GM23338 (cell line): ENCODE measurements at regions not wholly inside any gene's neighbourhood (a gene's known extent, or its start where the extent isn't known, plus 50 kb on each side); places are given as distances from the start of the nearest gene placed in this dataset.
A peak's percentile ranks its signal among the peaks of the same experiment; 100 is the strongest.

ENCODE experiments used
- ATAC-seq: fragments of 200-7000 bp; cut with Tn5 transposase; 3 replicates; pipeline ENCODE4 v1.9.1; 2020
- DNase-seq: peaks from one replicate; pipeline ENCODE4 v3.0.0-alpha.2; 2015; ENCODE audit warnings: low spot score
- H2AFZ ChIP-seq: fragments of 200-600 bp; sonication (generic); 2 replicates; pipeline ENCODE4 v1.8.0; 2016; ENCODE audit warnings: antibody characterized with exemption, mild to moderate bottlenecking, moderate library complexity
- H3F3A ChIP-seq: fragments of 200-600 bp; sonication (generic); replicated peaks from 2 replicates; pipeline ENCODE4 v1.8.0; 2017; ENCODE audit warnings: antibody characterized with exemption, mixed run types, low read depth
- H3K27ac ChIP-seq: fragments of 200-600 bp; sonication (generic); 2 replicates; pipeline ENCODE4 v1.6.1; 2016; ENCODE audit warnings: low read depth
- H3K27me3 ChIP-seq: fragments of 200-600 bp; sonication (generic); 2 replicates; pipeline ENCODE4 v1.8.0; 2016; ENCODE audit warnings: mild to moderate bottlenecking, mixed run types, moderate library complexity; ENCODE audit not compliant: insufficient read depth
- H3K36me3 ChIP-seq: fragments of 200-600 bp; sonication (generic); 2 replicates; pipeline ENCODE4 v1.8.0; 2016; ENCODE audit warnings: mild to moderate bottlenecking; ENCODE audit not compliant: insufficient read depth
- H3K4me1 ChIP-seq: fragments of 200-600 bp; sonication (generic); 2 replicates; pipeline ENCODE4 v1.8.0; 2016; ENCODE audit warnings: mild to moderate bottlenecking, moderate library complexity; ENCODE audit not compliant: insufficient read depth
- H3K4me2 ChIP-seq: fragments of 200-600 bp; sonication (generic); 2 replicates; pipeline ENCODE4 v1.7.1; 2017; ENCODE audit warnings: mixed run types
- H3K4me3 ChIP-seq: fragments of 200-600 bp; sonication (generic); 2 replicates; pipeline ENCODE4 v1.6.1; 2016; ENCODE audit warnings: mixed run types
- H3K79me2 ChIP-seq: fragments of 200-600 bp; sonication (generic); replicated peaks from 2 replicates; pipeline ENCODE4 v1.8.0; 2017; ENCODE audit warnings: mild to moderate bottlenecking; ENCODE audit not compliant: insufficient read depth
- H3K9me2 ChIP-seq: fragments of 200-600 bp; sonication (generic); 2 replicates; pipeline ENCODE4 v1.8.0; 2017; ENCODE audit not compliant: insufficient read depth
- H4K20me1 ChIP-seq: fragments of 200-600 bp; sonication (generic); replicated peaks from 2 replicates; pipeline ENCODE4 v1.8.0; 2017; ENCODE audit warnings: mild to moderate bottlenecking; ENCODE audit not compliant: insufficient read depth
- H3K27ac Mint-ChIP-seq: 2 replicates; pipeline ENCODE4 v1.8.0; 2020; ENCODE audit warnings: inconsistent platforms, mild to moderate bottlenecking, moderate library complexity, mixed read lengths
- H3K27me3 Mint-ChIP-seq: 3 replicates; pipeline ENCODE4 v1.8.0; 2022; ENCODE audit warnings: low read depth, mild to moderate bottlenecking, moderate library complexity, mixed read lengths, inconsistent platforms; ENCODE audit not compliant: insufficient read depth, poor library complexity
- H3K36me3 Mint-ChIP-seq: 3 replicates; pipeline ENCODE4 v1.8.0; 2021; ENCODE audit warnings: low read depth, mild to moderate bottlenecking, inconsistent platforms, moderate library complexity, mixed read lengths
- H3K4me1 Mint-ChIP-seq: 3 replicates; pipeline ENCODE4 v1.8.0; 2020; ENCODE audit warnings: mild to moderate bottlenecking, inconsistent platforms, mixed read lengths
- H3K4me3 Mint-ChIP-seq: 3 replicates; pipeline ENCODE4 v1.8.0; 2021; ENCODE audit warnings: moderate library complexity, mild to moderate bottlenecking, inconsistent platforms, mixed read lengths
- H3K9me3 Mint-ChIP-seq: 3 replicates; pipeline ENCODE4 v1.8.0; 2020; ENCODE audit warnings: moderate library complexity, mild to moderate bottlenecking, inconsistent platforms, mixed read lengths
- CREB1 ChIP-seq: fragments of 250-450 bp; sonication (Bioruptor Pico); IDR thresholded peaks from 2 replicates; pipeline ENCODE4 v1.5.0; 2020; ENCODE audit warnings: low read depth, mild to moderate bottlenecking, moderate library complexity
- CTCF ChIP-seq, 2 experiments: fragments of 200-600 bp in 1 of 2; sonication (generic) in 1 of 2; conservative IDR thresholded peaks; 2 replicates each; pipeline versions ENCODE4 v1.5.1 to v1.6.1; 2016 to 2017; ENCODE audit warnings: antibody characterized with exemption in 2 of 2, low read depth in 2 of 2, mild to moderate bottlenecking in 2 of 2, moderate library complexity in 1 of 2
- ETS1 ChIP-seq: IDR thresholded peaks from 2 replicates; pipeline ENCODE4 v1.6.1; 2016; ENCODE audit warnings: antibody characterized with exemption
- EZH2 ChIP-seq: fragments of 200-600 bp; sonication (generic); IDR thresholded peaks from one replicate; pipeline ENCODE4 v1.8.0; 2017; ENCODE audit warnings: antibody characterized with exemption, mild to moderate bottlenecking, low read depth; ENCODE audit not compliant: unreplicated experiment
- EZH2phosphoT487 ChIP-seq: fragments of 200-600 bp; sonication (generic); IDR thresholded peaks from one replicate; pipeline ENCODE4 v1.8.1; 2018; ENCODE audit warnings: antibody characterized with exemption; ENCODE audit not compliant: unreplicated experiment
- JUNB ChIP-seq: IDR thresholded peaks from one replicate; pipeline ENCODE4 v1.6.1; 2016; ENCODE audit warnings: antibody characterized with exemption; ENCODE audit not compliant: unreplicated experiment
- NANOG ChIP-seq: IDR thresholded peaks from 2 replicates; pipeline ENCODE4 v1.6.1; 2016; ENCODE audit warnings: antibody characterized with exemption, borderline replicate concordance
- POLR2AphosphoS5 ChIP-seq: IDR thresholded peaks from 2 replicates; pipeline ENCODE4 v1.6.1; 2016; ENCODE audit warnings: antibody characterized with exemption, low read depth
- STAT1 ChIP-seq: IDR thresholded peaks from one replicate; pipeline ENCODE4 v1.6.1; 2016; ENCODE audit warnings: antibody characterized with exemption; ENCODE audit not compliant: unreplicated experiment
- ZNF114 ChIP-seq: fragments of 250-450 bp; sonication (Bioruptor Pico); IDR thresholded peaks from 2 replicates; pipeline ENCODE4 v1.5.0; 2020; ENCODE audit warnings: mild to moderate bottlenecking, moderate library complexity
- ZNF331 ChIP-seq: fragments of 250-450 bp; sonication (Bioruptor Pico); IDR thresholded peaks from 2 replicates; pipeline ENCODE4 v1.5.0; 2020; ENCODE audit warnings: low read depth, mild to moderate bottlenecking, moderate library complexity
- ZNF462 ChIP-seq: fragments of 250-450 bp; sonication (Bioruptor Pico); IDR thresholded peaks from 2 replicates; pipeline ENCODE4 v1.5.0; 2020; ENCODE audit warnings: mild to moderate bottlenecking, moderate library complexity

- TF ChIP-seq NANOG (no peak), EZH2 (no peak)
These were observed 565.2 kb upstream of the LINC00305 start (continued) for GRCh38 chr18:64714086-64714485.

GRCh38 chr18:64713284-64713683 lies 564.4 kb upstream of the LINC00305 start:
- no peak for TF ChIP-seq EZH2
- no peak for TF ChIP-seq POLR2AphosphoS5
- no peaks in the 10 kb centered on the region for H3K27me3 Mint-ChIP-seq
- no peak for ATAC-seq

GRCh38 chr18:64712035-64712434 lies 563.1 kb upstream of the LINC00305 start:
- Histone ChIP-seq H3K27me3 (no peaks in the 10 kb centered on the region), H3K36me3 (no peaks in the 10 kb centered on the region), H2AFZ (no peak overlapping the region), H3K27ac (no peak overlapping the region), H4K20me1 (no peaks in the 10 kb centered on the region), H3F3A (no peaks in the 10 kb centered on the region), H3K9me2 (no peaks in the 10 kb centered on the region), H3K4me2 (no peak overlapping the region), H3K4me1 (peaks cover 17% of the 10 kb centered on the region), H3K79me2 (no peaks in the 10 kb centered on the region), H3K4me3 (no peak overlapping the region)
- Mint-ChIP-seq H3K27ac (no peak overlapping the region), H3K4me1 (peaks cover 13% of the 10 kb centered on the region), H3K36me3 (no peaks in the 10 kb centered on the region), H3K4me3 (no peak overlapping the region), H3K9me3 (no peaks in the 10 kb centered on the region), H3K27me3 (no peaks in the 10 kb centered on the region)
- ATAC-seq (no peak), DNase-seq (no peak)
- TF ChIP-seq EZH2 (no peak), ZNF462 (no peak), NANOG (no peak), STAT1 (no peak), ZNF114 (CRISPR knock-in tag) (no peak), ETS1 (no peak), EZH2phosphoT487 (no peak), CREB1 (no peak), ZNF331 (no peak), CTCF (conservative IDR thresholded peaks at IDR 0.05; ENCODE audit: low read depth in 2 of 2) (no peak), JUNB (no peak)

More at GRCh38 chr18:64713284-64713683, 564.4 kb upstream of the LINC00305 start:
- Mint-ChIP-seq H3K27ac (no peak overlapping the region), H3K36me3 (no peaks in the 10 kb centered on the region), H3K4me1 (peaks cover 13% of the 10 kb centered on the region), H3K4me3 (no peak overlapping the region), H3K9me3 (no peaks in the 10 kb centered on the region)
- Histone ChIP-seq H3F3A (no peaks in the 10 kb centered on the region), H2AFZ (peak overlapping the region; percentile 48; the same call in 1 of the 2 replicates), H3K4me1 (peaks cover 17% of the 10 kb centered on the region), H3K9me2 (no peaks in the 10 kb centered on the region), H3K27me3 (no peaks in the 10 kb centered on the region), H3K36me3 (no peaks in the 10 kb centered on the region), H3K4me3 (no peak overlapping the region), H3K4me2 (no peak overlapping the region), H3K79me2 (no peaks in the 10 kb centered on the region), H3K27ac (no peak overlapping the region), H4K20me1 (no peaks in the 10 kb centered on the region)
- no peak for DNase-seq
